ENCODE measurements at regions not wholly inside any gene's neighbourhood (a gene's known extent, or its start where the extent isn't known, plus 50 kb on each side); places are given as distances from the start of the nearest gene placed in this dataset.

DNA sequence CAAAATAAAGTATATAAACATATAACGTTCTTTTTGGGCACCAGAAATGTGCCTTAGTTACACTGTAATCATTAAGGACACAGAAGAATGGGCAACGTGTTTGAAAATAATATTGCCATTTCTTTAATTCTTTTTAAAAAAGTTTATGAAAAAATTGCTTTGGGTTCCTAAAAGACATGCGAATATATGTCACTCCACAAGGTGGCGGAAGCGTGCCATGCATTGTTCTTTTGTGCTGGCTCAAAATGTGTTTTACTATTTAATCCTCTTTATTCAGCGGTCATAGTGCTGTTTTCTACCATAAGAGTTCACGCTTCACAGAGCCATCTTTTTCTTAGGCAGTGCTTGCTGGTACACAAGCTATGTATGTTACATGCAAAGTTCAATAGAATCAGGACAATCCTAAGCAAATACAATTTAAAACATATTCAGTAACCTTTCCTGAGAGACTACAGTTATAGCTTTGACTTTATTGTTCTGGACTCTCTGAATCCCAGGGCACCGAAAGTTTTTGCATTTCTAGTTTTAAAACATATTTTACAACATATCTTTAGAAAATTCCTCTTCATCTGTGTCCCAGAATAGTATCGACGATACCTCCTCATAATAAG is 147.8 kb upstream of the ERBB4 start:
- DNase-seq: peak; percentile 10 to 39

DNA sequence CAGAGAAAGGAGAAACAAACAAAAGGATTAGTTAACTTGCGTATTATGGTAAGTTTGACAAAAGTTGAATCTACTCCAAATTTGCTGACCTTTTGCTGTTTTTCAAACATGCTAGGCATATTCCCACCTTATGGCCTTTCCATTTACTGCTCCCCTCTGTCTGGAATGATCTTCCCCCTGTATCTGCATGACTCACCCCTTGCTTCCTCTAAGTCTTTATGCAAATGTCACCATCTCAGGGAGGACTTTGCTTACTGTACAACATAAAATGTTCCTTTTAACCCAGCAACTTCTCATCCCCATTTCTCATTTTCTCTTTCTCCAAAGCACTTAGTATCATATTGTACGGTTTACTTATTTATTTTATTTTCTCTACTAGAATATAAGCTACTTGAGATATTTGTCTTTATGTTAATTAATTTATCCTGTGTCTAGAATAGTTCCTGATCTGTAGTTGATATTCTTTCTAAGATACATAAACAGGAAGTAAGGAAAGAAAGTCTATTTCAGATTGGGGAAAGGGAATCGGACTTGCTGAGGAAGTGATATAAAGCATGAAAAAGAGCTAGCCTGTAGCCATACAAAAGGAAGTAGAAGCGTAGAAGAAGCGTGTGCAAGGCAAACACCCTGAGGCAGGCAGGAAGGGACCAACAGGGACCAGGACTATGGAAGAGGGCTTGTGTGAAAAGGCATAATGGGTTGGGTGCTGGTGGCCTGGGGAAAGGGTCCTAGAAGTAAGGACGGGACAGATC is 144.9 kb upstream of the ERBB4 start:
- DNase-seq: no peak

DNA sequence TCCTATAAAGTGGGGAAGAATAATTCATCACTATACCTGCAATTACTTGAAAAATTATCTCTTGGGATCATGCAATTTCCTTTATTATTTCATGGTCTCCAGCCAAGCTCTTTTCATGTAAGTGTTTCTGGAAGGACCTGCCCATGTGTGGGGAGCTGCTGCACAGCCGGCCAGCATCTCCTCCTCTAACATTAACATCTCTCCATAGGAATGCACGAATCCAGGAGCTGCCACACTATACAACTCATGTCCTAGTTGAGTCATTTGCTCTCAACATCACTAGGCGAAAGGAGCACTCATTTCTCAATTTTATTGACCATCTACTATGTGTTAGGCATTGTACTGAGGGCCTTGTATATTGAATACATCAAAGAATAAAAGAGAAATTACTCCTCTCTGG is 144.3 kb upstream of the ERBB4 start:
- DNase-seq: no peak

DNA sequence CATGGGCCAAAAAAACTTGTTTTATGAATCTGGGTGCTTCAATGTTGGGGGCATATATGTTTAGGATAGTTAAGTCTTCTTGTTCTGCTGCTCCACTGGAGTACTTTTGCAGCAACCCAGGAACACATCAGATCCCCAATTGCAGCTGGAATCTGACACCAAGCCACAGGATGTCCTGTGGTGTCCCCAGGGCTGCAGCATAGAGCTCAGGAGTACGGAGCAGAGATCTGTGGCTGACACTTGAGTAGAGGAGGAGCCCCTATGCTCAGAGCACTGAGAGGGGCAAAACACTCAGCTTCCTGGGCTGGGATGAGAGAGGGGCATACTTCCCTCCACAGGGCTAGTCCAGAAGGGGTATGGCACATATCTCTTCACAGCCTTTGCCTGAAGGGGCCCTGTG is 138.9 kb upstream of the ERBB4 start:
- no peak for DNase-seq

DNA sequence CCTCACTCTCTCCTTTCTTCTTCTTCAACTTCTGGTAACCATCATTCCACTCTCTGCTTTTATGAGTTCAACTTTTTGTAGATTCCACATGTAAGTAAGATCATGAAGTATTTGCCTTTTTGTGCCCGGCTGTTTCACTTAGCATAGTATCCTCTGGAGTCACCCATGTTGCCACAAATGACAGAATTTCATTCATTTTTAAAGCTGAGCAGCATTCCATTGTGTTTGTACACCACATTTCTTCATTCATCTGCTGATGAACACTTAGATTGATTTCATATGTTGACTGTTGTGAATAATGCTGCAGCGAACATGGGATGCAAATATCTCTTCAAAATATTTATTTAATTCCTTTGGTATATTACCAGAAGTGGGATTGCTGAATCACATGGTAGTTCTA is 133.6 kb upstream of the ERBB4 start:
- DNase-seq: no peak

DNA sequence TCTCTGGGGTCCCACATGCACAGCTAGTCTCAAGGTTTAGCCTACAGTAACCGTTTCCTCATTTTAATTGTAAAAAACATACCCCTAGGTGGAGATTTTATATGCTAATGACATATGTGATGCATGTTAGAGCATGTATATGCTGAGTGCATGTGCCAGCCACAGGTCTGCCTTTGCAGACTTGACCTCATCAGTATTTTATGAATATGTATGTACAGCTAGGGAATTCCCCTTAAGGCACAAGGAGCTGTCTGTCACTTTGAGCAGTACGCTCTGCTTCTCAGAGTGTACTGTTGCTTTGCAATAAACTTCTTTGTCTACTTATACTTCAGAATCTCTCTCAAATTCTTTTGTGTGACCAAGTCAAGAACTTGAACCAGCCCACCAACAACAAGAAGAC is 131.2 kb upstream of the ERBB4 start:
- DNase-seq: no peak

DNA sequence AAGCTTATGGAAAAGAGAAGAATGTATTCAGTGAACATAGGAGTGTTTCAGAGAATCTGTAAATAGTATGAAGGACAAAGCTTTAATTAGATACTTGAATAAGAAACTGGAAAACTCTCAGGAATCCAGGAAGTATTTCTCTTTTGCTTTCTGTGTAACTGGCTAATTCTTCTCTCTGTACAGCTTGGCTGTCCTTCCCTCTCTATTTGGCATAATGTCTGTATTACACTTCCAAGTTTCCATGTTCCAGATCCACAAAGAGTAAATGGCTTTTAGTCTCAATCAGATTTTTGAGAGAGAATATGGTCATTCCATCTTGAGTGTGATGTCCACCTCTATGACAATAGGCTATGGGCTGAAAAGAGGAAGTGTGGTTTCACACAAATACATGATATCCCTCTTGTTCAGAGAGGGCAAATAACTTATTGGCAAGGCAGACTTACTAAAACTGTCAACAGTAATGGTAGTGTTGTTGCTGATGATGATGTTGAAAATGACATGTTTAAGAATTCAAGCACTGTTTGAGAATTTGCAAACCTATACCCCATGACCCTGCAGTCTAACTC is 129.2 kb upstream of the ERBB4 start:
- DNase-seq: no peak

DNA sequence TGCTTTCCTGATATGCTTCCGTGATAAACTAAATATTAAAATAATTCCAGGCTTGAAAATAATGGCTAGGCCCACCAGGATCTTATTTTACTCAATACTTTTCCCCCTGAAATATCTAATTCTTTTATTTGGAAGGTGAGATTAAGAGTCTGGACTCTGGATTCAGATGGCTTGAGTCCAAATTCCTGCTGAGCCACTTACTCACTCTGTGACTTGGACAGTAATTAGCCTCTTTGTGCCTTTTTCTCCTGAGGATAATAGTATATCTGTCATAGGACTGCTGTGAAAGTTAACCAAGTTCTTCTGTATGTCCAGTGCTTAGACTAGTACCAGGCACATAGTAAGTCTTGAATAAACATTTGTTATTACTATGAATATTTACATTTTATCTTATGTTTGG is 127.3 kb upstream of the ERBB4 start:
- no peak for DNase-seq

DNA sequence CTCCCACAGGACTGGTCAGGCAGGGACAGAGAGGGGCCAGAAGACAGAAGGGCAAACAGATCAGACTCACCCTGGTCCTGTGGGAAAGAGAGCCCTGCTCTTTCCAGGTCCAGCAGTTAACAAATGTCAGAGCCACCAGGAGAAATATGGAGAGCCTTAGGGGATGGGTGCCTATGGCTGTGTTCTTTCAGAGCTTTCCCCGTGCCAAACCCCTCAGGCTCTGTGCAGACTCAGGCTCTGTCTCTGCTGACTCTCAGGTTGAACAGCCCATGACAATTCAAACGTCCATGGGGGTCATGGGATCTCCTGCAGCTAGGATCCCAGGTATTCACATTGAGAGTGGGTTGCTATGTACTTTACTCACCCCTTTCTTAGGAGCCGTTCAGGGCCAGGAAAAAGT is 120.8 kb upstream of the ERBB4 start:
- DNase-seq: no peak

DNA sequence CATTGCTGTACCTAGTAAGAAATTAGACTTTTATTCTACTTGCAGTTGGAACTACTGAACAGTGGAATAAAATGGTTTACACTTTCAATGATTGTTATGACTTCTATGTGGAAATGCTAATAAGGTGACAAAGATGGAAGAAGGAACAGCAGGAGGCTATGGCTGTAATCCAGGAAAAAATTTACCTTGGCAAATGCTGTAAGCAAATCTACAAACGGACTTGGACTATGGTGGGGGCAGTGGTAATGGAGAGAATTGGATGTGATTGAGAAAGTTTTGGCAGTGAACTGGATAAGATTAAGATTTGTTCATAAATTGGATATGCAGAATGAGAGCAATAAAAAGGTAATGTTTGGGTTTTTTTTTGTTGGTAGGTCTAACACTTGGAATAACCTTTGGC is 111.0 kb upstream of the ERBB4 start:
- DNase-seq: no peak

DNA sequence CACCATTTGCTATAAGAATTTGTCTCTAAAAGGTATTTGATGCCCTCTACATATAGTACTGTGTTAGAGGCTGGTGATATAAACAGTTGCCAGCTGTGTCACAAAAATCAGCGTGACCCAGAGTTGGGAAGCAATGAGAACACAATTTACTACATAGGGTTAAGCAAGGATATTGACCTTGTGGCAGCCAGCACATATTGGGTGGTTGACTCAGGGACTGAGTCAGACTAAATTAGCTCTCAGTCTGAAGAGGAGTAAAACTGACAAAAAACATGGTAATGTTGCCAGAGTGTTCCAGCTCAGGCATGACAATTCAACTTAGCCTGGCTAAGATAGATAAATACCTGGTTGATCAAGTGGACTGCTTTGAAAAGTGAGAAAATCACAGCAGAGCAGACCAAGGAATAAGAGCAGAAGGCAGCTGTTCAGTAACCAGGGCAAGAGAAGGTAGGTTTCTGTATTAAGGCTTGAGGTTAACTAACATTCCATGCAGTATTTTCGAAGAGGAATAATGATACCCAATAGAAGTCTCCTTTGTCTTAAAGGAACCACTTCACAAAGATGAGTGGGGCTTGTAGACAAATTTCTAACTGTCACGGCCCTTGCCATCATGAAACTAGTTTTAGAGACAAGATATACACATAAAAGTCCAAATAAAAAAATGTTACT is 108.2 kb upstream of the ERBB4 start:
- no peak for DNase-seq

DNA sequence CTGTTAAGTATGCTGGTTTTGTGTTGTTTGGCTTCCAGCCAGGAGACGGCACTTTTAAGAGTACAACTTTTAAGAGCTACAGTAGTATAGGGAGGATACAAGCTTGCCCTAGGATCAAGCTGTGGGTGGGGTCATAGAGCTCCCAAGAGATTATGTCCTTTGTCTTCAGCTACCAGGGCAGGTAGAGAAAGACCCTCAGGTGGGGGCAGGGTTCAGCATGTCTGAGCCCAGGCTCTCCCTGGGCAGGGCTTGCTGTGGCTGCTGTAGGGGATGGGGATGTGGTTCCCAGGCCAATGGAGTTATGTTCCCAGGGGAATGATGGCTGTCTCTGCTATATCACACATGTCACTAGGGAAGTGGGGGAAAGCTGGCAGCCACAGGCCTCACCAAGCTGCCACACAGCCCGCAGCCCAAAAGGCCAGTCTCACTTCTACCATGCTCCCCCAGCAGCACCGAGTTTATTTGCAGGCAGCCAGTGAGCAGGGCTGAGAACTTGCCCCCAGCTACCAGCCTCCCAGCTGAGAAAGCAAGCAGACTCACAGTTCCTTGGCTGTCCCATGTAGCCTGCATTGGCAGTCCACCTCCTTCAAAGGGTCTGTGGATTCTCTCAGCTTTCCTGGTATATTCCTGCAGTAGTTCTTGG is 105.7 kb upstream of the ERBB4 start:
- no peak for DNase-seq

DNA sequence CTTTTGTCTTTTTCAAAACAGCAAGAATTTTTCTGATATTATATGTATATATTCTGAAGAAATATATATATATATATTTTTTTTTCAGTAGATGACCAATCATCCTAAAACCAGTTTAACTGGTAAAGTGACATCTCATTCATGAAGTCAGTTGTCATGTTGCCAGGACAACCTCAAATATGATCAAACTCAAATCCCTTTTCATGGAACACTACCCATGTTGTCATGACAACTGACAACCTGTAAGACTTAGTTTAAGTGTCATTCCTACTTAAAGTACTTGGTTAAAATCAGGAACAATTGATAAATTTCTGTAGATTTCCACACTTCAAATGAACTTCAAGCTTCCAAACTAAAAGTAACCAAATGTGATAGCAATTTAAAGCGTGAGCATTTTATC is 101.8 kb upstream of the ERBB4 start:
- no peak for DNase-seq

DNA sequence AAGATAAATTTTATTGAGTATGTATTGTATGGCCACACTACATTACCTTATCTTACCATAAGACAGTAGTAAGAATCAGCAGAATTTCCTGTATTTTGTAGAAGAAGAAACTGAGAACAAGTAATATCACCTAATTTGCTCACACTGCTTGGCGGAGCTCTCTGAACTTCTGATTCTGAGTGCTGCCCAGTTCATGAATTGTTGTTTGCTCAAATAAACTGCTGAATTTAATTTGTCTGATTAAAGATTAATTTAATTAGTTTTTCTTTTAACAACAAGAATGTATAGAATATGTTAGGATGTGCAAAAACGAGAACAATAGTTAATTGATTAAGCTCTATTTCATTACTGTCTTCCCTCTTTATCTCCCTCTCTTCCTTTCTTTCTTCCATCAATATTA is 100.1 kb upstream of the ERBB4 start:
- DNase-seq: no peak

DNA sequence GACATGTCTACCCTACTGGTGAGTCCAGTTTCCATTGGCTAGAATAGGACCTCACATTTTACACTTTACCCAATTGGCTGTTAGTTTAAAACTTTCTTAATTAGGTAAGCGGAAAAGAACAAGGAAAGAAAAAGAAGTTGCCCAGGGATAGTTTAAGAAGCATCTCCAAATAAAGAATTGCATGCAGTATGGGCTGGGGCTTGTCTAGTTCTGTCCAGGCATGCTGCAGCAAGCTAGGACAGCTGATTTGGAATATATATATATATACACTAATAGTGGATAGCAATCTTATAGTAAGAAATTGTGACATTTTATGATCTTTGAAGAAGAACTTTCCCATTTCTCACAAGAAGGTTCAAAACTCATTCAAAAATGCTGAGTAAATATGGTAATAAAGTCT is 90.0 kb upstream of the ERBB4 start:
- DNase-seq: no peak

DNA sequence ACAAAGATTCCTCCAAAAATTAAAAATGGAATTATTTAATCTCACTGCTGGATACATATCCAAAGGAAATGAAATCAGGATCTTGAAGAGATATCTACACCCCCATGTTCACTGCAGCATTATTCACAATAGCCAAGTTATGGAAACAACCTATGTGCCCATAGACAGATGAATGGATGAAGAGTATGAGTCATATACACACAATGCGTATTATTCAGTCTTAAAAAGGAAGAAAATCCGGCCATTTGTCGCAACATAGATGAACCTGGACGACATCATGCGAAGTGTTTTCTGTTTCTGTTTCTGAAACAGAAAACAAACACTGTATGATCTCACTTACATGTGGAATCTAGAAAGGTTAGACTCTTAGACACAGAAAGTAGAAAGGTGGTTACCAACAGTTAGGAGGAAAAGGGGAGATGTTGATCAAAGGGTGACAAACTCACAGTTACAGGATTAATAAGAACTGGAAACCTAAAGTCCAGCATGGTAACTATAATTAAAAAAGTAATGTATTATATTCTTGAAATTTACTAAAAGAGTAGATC is 87.8 kb upstream of the ERBB4 start:
- no peak for DNase-seq

DNA sequence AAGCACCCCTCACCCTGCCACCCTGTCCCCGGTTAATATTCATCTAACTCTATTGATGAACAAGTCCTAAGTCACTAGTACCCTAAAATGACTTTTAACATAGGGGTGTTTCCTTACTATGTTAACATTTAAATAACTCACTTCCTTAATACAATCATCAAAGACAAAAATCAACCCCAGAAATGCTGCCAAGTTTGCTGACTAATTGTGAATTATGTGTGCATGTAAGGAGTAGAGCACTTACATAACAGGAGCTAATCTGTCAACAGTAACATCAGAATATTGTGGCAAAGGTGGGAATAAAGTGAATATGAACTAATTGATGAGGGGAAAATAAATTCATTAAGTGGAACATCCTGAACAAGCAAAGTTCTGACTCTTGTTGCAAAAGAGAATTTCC is 81.4 kb upstream of the ERBB4 start:
- DNase-seq: no peak

DNA sequence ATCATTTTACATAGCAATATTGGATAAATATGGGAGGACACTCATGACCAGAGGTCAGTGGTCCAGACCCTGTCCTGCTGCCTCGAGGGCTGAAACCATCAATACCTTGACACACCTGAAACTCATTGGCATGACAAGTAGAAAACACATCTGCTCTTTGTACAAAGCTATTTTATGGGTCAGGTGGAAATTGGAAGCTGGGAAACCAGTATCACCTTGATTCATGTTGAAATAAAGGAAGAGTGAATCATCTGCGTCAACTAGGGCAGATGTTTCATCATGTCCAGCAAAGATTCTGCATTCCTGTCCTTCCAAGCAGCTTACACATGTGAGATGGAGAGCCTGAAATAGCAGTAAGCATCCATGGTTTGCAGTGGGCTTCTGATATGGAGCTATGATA is 80.0 kb upstream of the ERBB4 start:
- DNase-seq: no peak

DNA sequence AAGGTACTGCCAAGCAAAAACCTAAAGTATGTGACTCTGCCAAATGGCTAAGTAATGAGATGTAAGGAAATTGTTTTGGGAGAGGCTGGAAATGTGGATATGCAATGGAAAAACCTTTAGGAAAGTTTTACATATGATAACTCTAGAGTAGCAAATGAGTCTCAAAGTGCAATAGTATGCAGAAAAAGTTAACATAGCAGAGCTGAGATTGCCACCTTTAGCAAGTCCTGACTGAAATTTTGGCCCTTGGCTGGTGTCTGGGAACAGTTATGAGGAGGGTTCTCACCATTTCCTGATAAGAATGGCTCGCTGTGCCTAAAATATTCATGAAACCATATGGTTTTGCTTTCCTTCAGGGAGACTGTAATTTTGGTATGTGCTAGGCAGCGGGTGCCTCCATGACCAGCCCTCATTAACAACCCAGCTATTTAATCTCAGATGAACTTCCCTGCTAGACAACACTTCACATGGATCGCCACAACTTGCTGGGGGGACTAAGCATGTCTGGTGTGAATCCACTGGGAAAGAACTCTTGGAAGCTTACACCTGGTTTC is 72.3 kb upstream of the ERBB4 start:
- DNase-seq: no peak

DNA sequence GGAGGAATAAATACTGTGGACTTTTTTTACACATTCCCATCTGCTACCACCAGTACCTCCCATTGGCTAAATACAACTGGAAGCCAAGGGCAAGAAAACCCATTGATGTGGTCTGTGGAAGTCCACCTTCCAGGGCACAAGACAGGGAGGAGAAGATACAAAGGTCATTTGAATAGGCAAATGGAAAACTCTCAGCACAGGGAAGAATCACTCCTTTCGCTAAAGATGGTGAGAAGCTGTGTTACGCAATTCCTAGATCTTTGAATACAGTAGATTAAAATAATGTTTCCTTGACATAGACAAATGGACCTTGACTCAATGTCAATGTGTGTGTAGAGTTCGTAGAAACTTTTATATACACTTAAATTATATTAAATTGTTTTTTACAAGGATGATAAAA is 70.9 kb upstream of the ERBB4 start:
- DNase-seq: no peak

DNA sequence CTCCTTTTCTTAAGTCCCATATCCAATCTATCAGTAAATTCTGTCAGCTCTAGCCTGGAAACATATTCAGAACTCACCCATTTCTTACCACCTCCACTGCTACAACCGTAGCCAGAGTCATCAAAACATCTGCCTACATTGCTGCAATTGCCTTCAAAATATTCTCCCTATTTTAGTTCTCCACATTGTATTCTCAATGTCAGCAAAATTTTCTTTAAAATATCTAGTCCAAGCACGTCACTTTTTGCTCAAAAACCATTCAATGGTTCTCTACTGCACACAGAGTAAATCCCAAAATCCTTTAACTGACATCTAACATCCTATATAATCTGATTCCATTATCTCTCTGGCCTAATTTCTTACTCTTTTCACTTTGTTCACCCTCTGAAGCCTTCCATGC is 68.5 kb upstream of the ERBB4 start:
- DNase-seq: no peak

DNA sequence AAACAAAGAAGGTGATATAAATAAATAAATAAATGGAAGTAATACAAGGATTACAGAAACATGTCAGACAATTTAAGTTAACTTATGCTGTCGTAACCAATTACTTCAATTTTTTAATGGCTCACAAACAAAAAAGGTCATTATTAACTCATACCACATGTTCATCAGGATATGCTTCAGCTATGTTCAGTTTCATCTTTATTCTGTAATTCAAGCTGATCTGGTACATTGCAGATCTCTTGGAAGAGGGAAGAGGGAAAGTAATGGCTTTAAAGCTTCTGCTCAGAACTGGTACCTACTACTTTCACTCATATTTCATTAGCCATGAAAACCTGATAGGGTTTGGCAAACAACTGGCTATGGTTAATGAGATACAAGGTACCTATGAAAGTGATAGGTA is 67.6 kb upstream of the ERBB4 start:
- no peak for DNase-seq

DNA sequence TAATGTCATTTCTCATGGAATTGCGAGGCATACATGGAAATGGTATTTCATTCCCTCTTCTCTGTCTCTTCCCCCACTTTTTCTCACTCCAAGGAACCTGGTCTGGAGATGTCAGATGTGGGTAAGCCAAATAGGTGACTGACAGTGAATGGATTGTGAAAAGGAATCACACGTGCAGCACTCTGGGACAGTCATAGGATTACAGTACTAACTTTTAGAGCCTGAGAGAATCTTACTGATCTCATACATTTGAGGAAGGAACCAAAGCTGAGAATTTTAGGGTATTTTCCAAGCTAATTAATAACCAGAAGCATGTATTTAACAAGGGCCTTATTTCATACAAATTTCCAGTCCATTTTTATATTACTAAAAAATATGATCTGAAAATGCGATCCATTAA is 58.1 kb upstream of the ERBB4 start:
- DNase-seq: no peak

All from stimulated activated CD4-positive, alpha-beta T cell treated with anti-CD3 and anti-CD28 coated beads, Interleukin-4, amount 100 ng/mL, for 4 hours (primary cell).